GM23248 (cell line): ENCODE measurements at regions not wholly inside any gene's neighbourhood (a gene's known extent, or its start where the extent isn't known, plus 50 kb on each side); places are given as distances from the start of the nearest gene placed in this dataset.

Experiments
- DNase-seq: peaks from one replicate; pipeline ENCODE4 v3.0.0-alpha.2; 2015
- H2AFZ ChIP-seq: fragments of 200-600 bp; sonication (generic); 2 replicates; pipeline ENCODE4 v1.6.1; 2016; ENCODE audit warnings: antibody characterized with exemption
- H3F3A ChIP-seq: fragments of 200-600 bp; sonication (generic); 2 replicates; pipeline ENCODE4 v1.6.1; 2016; ENCODE audit warnings: mild to moderate bottlenecking, antibody characterized with exemption, mixed run types; ENCODE audit not compliant: insufficient read depth
- H3K27ac ChIP-seq: fragments of 200-600 bp; sonication (generic); 2 replicates; pipeline ENCODE4 v1.5.1; 2016; ENCODE audit warnings: mild to moderate bottlenecking
- H3K27me3 ChIP-seq: fragments of 200-600 bp; sonication (generic); replicated peaks from 2 replicates; pipeline ENCODE4 v1.6.1; 2016; ENCODE audit warnings: mild to moderate bottlenecking; ENCODE audit not compliant: insufficient read depth
- H3K36me3 ChIP-seq: fragments of 200-600 bp; sonication (generic); 2 replicates; pipeline ENCODE4 v1.6.1; 2016; ENCODE audit warnings: low read depth, mild to moderate bottlenecking
- H3K4me1 ChIP-seq: fragments of 200-600 bp; sonication (generic); 2 replicates; pipeline ENCODE4 v1.6.1; 2016; ENCODE audit warnings: mild to moderate bottlenecking; ENCODE audit not compliant: insufficient read depth
- H3K4me2 ChIP-seq: fragments of 200-600 bp; sonication (generic); one replicate; pipeline ENCODE4 v1.6.1; 2016; ENCODE audit warnings: mild to moderate bottlenecking; ENCODE audit not compliant: unreplicated experiment
- H3K4me3 ChIP-seq: fragments of 200-600 bp; sonication (generic); 2 replicates; pipeline ENCODE4 v1.5.1; 2016; ENCODE audit warnings: mild to moderate bottlenecking
- H3K79me2 ChIP-seq: fragments of 200-600 bp; sonication (generic); 2 replicates; pipeline ENCODE4 v1.6.1; 2016; ENCODE audit warnings: mild to moderate bottlenecking; ENCODE audit not compliant: insufficient read depth
- H3K9ac ChIP-seq: fragments of 200-600 bp; sonication (generic); 2 replicates; pipeline ENCODE4 v1.6.1; 2016; ENCODE audit warnings: mild to moderate bottlenecking
- H3K9me2 ChIP-seq: fragments of 200-600 bp; sonication (generic); 2 replicates; pipeline ENCODE4 v1.6.1; 2016; ENCODE audit warnings: mixed run types, mild to moderate bottlenecking, moderate library complexity; ENCODE audit not compliant: insufficient read depth
- H3K9me3 ChIP-seq: fragments of 200-600 bp; sonication (generic); one replicate; pipeline ENCODE4 v1.6.1; 2017; ENCODE audit warnings: low read depth
- H4K20me1 ChIP-seq: fragments of 200-600 bp; sonication (generic); 2 replicates; pipeline ENCODE4 v1.6.0; 2016; ENCODE audit not compliant: insufficient read depth
- EZH2 ChIP-seq: fragments of 200-600 bp; sonication (generic); IDR thresholded peaks from 2 replicates; pipeline ENCODE4 v1.6.1; 2018; ENCODE audit warnings: antibody characterized with exemption, mild to moderate bottlenecking; ENCODE audit not compliant: insufficient read depth, poor library complexity, severe bottlenecking
- EZH2phosphoT487 ChIP-seq: fragments of 200-600 bp; sonication (generic); IDR thresholded peaks from 2 replicates; pipeline ENCODE4 v1.6.1; 2018; ENCODE audit warnings: antibody characterized with exemption, moderate library complexity, mild to moderate bottlenecking, low read depth; ENCODE audit not compliant: insufficient read depth
- WGBS, 2 experiments: methylation state at CpG; one replicate each; pipeline ENCODE4 v1.1.6; 2015 to 2017; ENCODE audit warnings: low lambda C conversion rate in 2 of 2, low coverage in 1 of 2; ENCODE audit errors: missing lambda C conversion rate in 2 of 2; 5-methylcytosine and 5-hydroxymethylcytosine counted together
- in situ Hi-C: fragments of 300-500 bp; cut with MboI; formaldehyde crosslinking; loops from 2 replicates; pipeline ENCODE4 v1.15.0; 2020

DNA sequence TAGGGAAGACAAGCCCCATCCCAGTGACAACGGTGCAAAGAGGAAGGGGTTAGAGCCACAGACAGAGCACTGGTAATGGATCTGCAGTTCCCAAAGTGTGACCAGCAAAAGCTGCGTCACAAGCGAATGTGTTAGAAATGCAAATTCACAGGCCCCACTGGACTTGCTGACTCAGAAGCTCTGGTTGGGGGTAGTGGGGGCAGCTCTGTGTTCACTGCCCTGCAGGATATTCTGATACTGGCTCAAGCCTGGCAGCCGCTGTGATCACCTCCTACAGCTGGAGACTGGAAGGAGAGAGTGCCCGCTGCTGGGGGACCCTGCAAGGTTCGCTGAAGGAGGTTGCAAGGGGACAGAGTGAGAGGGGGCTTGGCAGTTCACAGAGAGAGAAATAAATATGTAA, 179.7 kb upstream of the CDH4 start:
- no peak for DNase-seq
- in situ Hi-C loops: no loop called here
- Histone ChIP-seq H3K36me3 (no peaks in the 10 kb centered on the region), H3K9me2 (no peaks in the 10 kb centered on the region), H2AFZ (no peak overlapping the region), H3K27me3 (no peaks in the 10 kb centered on the region; the same call in 1 of the 2 replicates), H3K4me1 (no peaks in the 10 kb centered on the region), H3K27ac (no peak overlapping the region), H4K20me1 (no peaks in the 10 kb centered on the region), H3K4me2 (no peak overlapping the region), H3K9ac (no peak overlapping the region), H3K79me2 (no peaks in the 10 kb centered on the region), H3K9me3 (no peaks in the 10 kb centered on the region), H3K4me3 (no peak overlapping the region), H3F3A (no peaks in the 10 kb centered on the region)
- 23 to 26% methylated on average over 6 of the region's 6 CpGs for WGBS, 2 experiments
- TF ChIP-seq EZH2 (no peak), EZH2phosphoT487 (no peak)

DNA sequence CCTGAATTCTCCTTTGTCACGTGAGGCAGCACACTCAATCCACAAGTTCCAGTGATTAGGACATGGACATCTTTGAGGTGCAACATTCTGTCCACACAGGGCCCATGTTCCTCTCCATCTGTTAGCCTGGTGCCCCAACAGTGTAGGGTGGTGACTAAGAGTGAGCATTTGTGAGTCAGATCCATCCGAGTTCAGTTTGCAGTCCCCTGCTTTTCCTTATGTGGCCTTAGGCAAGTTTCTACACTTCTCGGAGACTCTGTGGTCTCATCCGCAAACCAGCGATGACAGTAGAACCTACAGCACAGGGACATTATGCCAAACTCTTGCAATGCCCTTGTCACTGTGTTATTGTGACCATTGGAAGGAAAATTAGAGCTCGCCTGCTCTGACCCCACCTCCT, 178.7 kb upstream of the CDH4 start:
- 37 to 44% methylated on average over 6 of the region's 6 CpGs for WGBS, 2 experiments
- Histone ChIP-seq H2AFZ (no peak overlapping the region), H3K4me2 (no peak overlapping the region), H3K9me3 (no peaks in the 10 kb centered on the region), H3K27ac (no peak overlapping the region), H4K20me1 (no peaks in the 10 kb centered on the region), H3K79me2 (no peaks in the 10 kb centered on the region), H3K9ac (no peak overlapping the region), H3K36me3 (no peaks in the 10 kb centered on the region), H3K27me3 (no peaks in the 10 kb centered on the region; the same call in 1 of the 2 replicates), H3K4me3 (no peak overlapping the region), H3K9me2 (no peaks in the 10 kb centered on the region), H3F3A (no peaks in the 10 kb centered on the region), H3K4me1 (no peaks in the 10 kb centered on the region)
- peak; percentile 12 for DNase-seq
- in situ Hi-C loops: no loop called here
- no peak for TF ChIP-seq EZH2
- TF ChIP-seq EZH2phosphoT487: no peak

DNA sequence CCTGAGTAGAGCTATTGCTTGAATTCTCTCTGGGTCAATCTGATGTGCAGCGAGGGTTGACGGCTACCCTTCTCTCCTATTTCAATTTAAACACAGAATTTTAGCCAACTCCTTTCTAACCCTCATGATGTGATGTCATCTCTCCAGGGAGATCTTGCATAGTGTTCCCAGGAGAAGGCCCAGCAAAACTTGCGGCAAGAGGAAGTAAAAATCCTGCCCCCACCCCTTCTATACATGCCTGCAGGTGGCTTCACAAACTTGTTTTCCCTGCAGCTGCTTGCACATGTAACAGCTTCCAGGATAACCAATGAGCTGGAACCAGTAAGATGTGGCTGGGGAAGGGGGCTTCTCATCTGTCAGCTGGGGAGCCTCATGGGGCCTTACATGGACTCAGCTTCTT, 169.3 kb upstream of the CDH4 start:
- Histone ChIP-seq H3K27ac (no peak overlapping the region), H3K9ac (no peak overlapping the region), H3K4me2 (no peak overlapping the region), H3K36me3 (no peaks in the 10 kb centered on the region), H2AFZ (no peak overlapping the region), H3K4me3 (no peak overlapping the region), H3K9me2 (no peaks in the 10 kb centered on the region), H3K9me3 (no peaks in the 10 kb centered on the region), H3K4me1 (no peaks in the 10 kb centered on the region), H3K27me3 (no peaks in the 10 kb centered on the region; the same call in 1 of the 2 replicates), H3K79me2 (no peaks in the 10 kb centered on the region), H3F3A (no peaks in the 10 kb centered on the region), H4K20me1 (no peaks in the 10 kb centered on the region)
- DNase-seq: no peak
- 20 to 32% methylated on average over 3 of the region's 3 CpGs for WGBS, 2 experiments
- in situ Hi-C loops: no loop called here
- TF ChIP-seq EZH2 (no peak), EZH2phosphoT487 (no peak)

DNA sequence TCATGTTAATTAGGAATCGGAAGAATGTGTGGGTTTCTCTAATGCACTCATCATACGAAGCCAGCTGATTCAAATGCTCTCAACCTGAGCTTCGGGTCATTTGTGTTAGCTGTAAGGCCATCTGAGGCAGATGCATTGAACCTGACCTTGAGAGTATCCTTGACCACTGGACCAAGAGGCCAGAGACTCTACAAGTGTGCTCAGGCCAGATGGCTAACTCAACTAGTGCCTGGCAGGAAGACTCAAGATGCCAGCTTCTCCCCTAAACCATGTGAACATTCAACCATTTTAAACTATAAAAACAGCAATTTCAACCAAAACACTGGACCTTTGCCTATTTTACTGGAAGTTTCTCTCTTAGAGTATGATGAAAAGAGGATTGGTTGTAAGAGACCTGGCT, 168.6 kb upstream of the CDH4 start:
- Histone ChIP-seq H3K9me2 (no peaks in the 10 kb centered on the region), H3K9me3 (no peaks in the 10 kb centered on the region), H3K27me3 (no peaks in the 10 kb centered on the region; the same call in 1 of the 2 replicates), H3K4me1 (no peaks in the 10 kb centered on the region), H4K20me1 (no peaks in the 10 kb centered on the region), H3K4me2 (no peak overlapping the region), H2AFZ (no peak overlapping the region), H3K79me2 (no peaks in the 10 kb centered on the region), H3F3A (no peaks in the 10 kb centered on the region), H3K36me3 (no peaks in the 10 kb centered on the region), H3K27ac (no peak overlapping the region), H3K9ac (no peak overlapping the region), H3K4me3 (no peak overlapping the region)
- 13 to 25% methylated on average over 3 of the region's 3 CpGs for WGBS, 2 experiments
- no peak for DNase-seq
- in situ Hi-C loops: no loop called here
- TF ChIP-seq EZH2phosphoT487 (no peak), EZH2 (no peak)

DNA sequence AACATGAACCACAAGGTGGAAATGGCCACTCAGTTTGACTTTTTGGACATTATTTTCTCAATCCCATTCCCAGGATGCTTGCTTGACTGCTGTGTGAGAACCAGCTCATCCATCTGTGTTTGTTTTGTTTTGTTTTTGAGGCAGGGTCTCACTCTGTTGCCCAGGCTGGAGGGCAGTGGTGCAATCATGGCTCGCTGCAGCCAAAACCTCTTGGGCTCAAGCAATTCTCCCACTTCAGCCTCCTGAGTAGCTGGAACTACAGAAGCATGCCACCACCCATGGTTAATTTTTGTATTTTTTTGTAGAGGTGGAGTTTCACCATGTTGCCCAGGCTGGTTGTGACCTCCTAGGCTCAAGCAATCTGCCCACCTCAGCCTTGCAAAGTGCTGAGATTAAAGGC, 166.0 kb upstream of the CDH4 start:
- H3K36me3 ChIP-seq: no peaks in the 10 kb centered on the region
- no peak for DNase-seq
- 27 to 30% methylated on average over 1 of the region's 1 CpG for WGBS, 2 experiments
- H3K4me1 ChIP-seq: no peaks in the 10 kb centered on the region
- no peaks in the 10 kb centered on the region for H4K20me1 ChIP-seq
- H2AFZ ChIP-seq: no peak overlapping the region
- H3F3A ChIP-seq: no peaks in the 10 kb centered on the region
- in situ Hi-C loops: no loop called here
- no peak overlapping the region for H3K4me2 ChIP-seq
- no peaks in the 10 kb centered on the region; the same call in 1 of the 2 replicates for H3K27me3 ChIP-seq
- no peak overlapping the region for H3K27ac ChIP-seq
- no peaks in the 10 kb centered on the region for H3K9me3 ChIP-seq
- no peak overlapping the region for H3K4me3 ChIP-seq
- H3K9me2 ChIP-seq: no peaks in the 10 kb centered on the region
- TF ChIP-seq EZH2 (no peak), EZH2phosphoT487 (no peak)
- no peak overlapping the region for H3K9ac ChIP-seq
- H3K79me2 ChIP-seq: no peaks in the 10 kb centered on the region
